Right lobe of liver (tissue), 4 donors: ENCODE measurements at regions not wholly inside any gene's neighbourhood (a gene's known extent, or its start where the extent isn't known, plus 50 kb on each side); places are given as distances from the start of the nearest gene placed in this dataset.
"Not testable (repeated sequence)": the region's sequence is repeated elsewhere in the genome, so short reads cannot be mapped to it uniquely, and the experiment has no call there.

Experiments used
- POLR2A ChIP-seq: fragments of 450-650 bp; IDR thresholded peaks from one replicate; pipeline ENCODE4 v1.6.1; 2017; ENCODE audit warnings: antibody characterized with exemption, mild to moderate bottlenecking
- TF ChIP-seq, protein P1 (sequence below), 4 donors: fragments of 200-600 bp in 3 of 4; fragments of 450-650 bp in 1 of 4; IDR thresholded peaks; one replicate each; pipeline versions ENCODE4 v1.5.1 to v1.8.0; 2016 to 2022; ENCODE audit warnings: antibody characterized with exemption in 4 of 4, mild to moderate bottlenecking in 2 of 4
- donor health status: DM: no; HTN: no; CAD: no.
- donor health status: DM: no; HTN: no; CAD: no.
- donor health status: DM: no; HTN: yes; CAD: no.

DNA sequence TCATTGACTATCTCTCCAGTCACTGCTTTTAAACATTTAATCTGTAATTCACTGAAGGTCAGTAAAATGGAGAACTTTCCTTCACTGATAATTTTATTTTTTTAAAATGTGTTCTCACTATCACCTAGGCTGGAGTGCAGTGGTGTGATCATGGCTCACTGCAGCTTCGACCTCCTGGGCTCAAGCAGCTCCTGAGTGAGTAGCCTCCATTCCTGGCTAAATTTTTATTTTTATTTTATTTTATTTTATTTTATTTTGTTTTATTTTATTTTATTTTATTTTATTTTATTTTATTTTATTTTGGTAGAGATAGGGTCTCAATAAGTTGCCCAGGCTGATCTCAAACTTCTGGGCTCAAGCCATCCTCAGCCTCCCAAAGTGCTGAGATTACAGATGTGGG is 446.5 kb downstream of the TAFA4 start:
- TF ChIP-seq, protein P1, sequence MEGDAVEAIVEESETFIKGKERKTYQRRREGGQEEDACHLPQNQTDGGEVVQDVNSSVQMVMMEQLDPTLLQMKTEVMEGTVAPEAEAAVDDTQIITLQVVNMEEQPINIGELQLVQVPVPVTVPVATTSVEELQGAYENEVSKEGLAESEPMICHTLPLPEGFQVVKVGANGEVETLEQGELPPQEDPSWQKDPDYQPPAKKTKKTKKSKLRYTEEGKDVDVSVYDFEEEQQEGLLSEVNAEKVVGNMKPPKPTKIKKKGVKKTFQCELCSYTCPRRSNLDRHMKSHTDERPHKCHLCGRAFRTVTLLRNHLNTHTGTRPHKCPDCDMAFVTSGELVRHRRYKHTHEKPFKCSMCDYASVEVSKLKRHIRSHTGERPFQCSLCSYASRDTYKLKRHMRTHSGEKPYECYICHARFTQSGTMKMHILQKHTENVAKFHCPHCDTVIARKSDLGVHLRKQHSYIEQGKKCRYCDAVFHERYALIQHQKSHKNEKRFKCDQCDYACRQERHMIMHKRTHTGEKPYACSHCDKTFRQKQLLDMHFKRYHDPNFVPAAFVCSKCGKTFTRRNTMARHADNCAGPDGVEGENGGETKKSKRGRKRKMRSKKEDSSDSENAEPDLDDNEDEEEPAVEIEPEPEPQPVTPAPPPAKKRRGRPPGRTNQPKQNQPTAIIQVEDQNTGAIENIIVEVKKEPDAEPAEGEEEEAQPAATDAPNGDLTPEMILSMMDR (IDR thresholded peaks at IDR 0.05): not testable (repeated sequence)
- not testable (repeated sequence) for TF ChIP-seq POLR2A
